Neural progenitor cell (in vitro differentiated cells): ENCODE measurements at regions not wholly inside any gene's neighbourhood (a gene's known extent, or its start where the extent isn't known, plus 50 kb on each side); places are given as distances from the start of the nearest gene placed in this dataset.

Experiments
- CTCF ChIP-seq: fragments of 200-600 bp; sonication (generic); IDR thresholded peaks from 2 replicates; pipeline ENCODE4 v1.5.1; 2017; ENCODE audit warnings: antibody characterized with exemption, mild to moderate bottlenecking
- EZH2 ChIP-seq: fragments of 200-600 bp; sonication (generic); IDR thresholded peaks from 2 replicates; pipeline ENCODE4 v1.6.1; 2017; ENCODE audit warnings: antibody characterized with exemption, mild to moderate bottlenecking, moderate library complexity
- EZH2phosphoT487 ChIP-seq: fragments of 200-600 bp; sonication (generic); IDR thresholded peaks from 2 replicates; pipeline ENCODE4 v1.6.1; 2017; ENCODE audit warnings: antibody characterized with exemption

DNA sequence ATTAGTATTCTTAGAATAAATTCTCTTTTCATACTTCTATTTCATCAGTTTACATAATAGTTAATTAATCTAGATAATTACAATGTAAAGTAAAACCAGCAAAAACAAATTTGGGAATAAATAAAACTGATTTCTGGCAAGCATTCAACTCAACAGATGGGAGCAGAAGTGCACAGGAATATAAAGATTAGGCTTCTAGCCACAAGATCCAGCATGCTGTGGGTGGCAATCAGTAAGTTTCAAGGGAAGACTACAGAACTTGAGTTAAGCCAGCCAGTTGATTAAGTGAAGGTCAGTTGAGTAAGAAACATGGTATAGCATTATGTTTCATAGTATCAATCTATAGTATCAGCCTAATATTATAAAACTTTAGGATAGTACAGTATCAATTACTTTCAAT is 324.2 kb upstream of the AADAT start:
- no peak for TF ChIP-seq CTCF
- TF ChIP-seq EZH2phosphoT487, result no peak
- no peak for TF ChIP-seq EZH2
